Activated naive CD8-positive, alpha-beta T cell (primary cell): ENCODE measurements at regions not wholly inside any gene's neighbourhood (a gene's known extent, or its start where the extent isn't known, plus 50 kb on each side); places are given as distances from the start of the nearest gene placed in this dataset.
"Not testable (repeated sequence)": the region's sequence is repeated elsewhere in the genome, so short reads cannot be mapped to it uniquely, and the experiment has no call there.

Experiments
- H3K27ac Mint-ChIP-seq: one replicate; pipeline ENCODE4 v1.8.0; 2021; ENCODE audit warnings: mixed read lengths
- H3K27me3 Mint-ChIP-seq: one replicate; pipeline ENCODE4 v1.8.0; 2021; ENCODE audit warnings: mixed read lengths
- H3K36me3 Mint-ChIP-seq: one replicate; pipeline ENCODE4 v1.8.0; 2021; ENCODE audit warnings: mixed read lengths
- H3K4me1 Mint-ChIP-seq: one replicate; pipeline ENCODE4 v1.8.0; 2021; ENCODE audit warnings: low read depth, mixed read lengths
- H3K4me3 Mint-ChIP-seq: one replicate; pipeline ENCODE4 v1.8.0; 2021; ENCODE audit warnings: mild to moderate bottlenecking, mixed read lengths
- H3K9me3 Mint-ChIP-seq: one replicate; pipeline ENCODE4 v1.8.0; 2021; ENCODE audit warnings: low read depth, mixed read lengths

DNA sequence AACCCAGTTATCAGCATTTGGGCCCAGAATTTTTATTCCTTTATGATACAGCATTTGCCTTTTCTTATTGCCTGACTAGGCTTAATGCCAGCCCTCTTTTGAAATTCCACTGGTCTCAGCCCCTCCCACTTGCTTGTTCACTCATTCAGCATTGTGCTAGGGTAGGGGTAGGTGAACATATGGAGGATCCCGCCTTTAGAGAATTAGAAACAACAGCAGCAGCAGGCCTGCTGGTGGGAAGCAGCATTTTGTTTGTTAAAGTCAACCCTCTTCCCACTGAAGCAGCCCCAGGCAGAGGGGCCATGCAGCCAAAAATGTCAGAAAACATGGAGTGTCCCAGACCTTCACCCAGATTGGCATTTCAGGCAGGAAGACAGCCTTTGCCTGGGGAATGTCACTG lies 1355.2 kb downstream of the CDH8 start:
- no peaks in the 10 kb centered on the region for H3K4me1 Mint-ChIP-seq
- no peak overlapping the region for H3K4me3 Mint-ChIP-seq
- H3K27me3 Mint-ChIP-seq, result no peaks in the 10 kb centered on the region
- peaks cover 15% of the 10 kb centered on the region for H3K9me3 Mint-ChIP-seq
- no peaks in the 10 kb centered on the region for H3K36me3 Mint-ChIP-seq
- H3K27ac Mint-ChIP-seq, result no peak overlapping the region

DNA sequence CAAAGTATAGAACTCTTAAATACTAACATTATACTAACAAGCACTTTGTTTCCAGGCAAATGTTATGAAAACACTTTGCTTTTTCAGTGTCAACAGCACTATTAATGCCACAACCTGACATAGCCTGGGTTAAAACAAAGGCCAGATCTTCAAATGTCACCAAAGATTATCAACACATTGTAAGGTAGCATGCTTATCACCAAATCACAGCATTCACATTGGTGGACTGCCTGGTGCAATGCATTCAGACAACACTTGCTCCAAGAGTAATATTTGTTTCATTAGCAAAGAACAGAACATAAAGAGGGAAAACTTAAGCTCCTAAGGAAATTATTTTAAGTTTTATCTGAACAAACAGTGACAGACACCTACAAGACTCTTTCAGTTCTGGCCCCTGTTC lies 1361.2 kb downstream of the CDH8 start:
- Mint-ChIP-seq H3K27ac (no peak overlapping the region), H3K4me3 (no peak overlapping the region), H3K9me3 (peaks cover 9% of the 10 kb centered on the region), H3K36me3 (no peaks in the 10 kb centered on the region), H3K4me1 (no peaks in the 10 kb centered on the region), H3K27me3 (no peaks in the 10 kb centered on the region)

DNA sequence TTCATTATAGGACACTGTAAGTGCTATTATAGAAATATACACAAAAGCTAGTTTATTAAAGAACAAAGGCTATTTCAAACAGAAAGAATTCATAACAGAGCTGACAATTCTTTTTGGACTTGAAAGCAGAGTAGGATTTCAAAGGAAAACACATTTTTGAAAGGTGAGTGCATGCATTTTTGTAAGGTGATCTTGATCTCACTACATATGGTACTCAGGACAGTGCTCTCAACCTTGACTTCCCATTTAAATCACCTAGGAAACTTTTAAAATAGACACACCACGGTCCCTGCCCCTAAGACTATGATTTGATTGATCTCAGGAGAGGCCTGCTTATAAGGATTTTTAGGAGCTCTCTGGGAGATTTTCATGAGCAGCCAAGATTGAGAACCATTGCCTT lies 1362.0 kb downstream of the CDH8 start:
- Mint-ChIP-seq H3K36me3 (no peaks in the 10 kb centered on the region), H3K27ac (no peak overlapping the region), H3K9me3 (peaks cover 9% of the 10 kb centered on the region), H3K27me3 (no peaks in the 10 kb centered on the region), H3K4me3 (no peak overlapping the region), H3K4me1 (no peaks in the 10 kb centered on the region)

DNA sequence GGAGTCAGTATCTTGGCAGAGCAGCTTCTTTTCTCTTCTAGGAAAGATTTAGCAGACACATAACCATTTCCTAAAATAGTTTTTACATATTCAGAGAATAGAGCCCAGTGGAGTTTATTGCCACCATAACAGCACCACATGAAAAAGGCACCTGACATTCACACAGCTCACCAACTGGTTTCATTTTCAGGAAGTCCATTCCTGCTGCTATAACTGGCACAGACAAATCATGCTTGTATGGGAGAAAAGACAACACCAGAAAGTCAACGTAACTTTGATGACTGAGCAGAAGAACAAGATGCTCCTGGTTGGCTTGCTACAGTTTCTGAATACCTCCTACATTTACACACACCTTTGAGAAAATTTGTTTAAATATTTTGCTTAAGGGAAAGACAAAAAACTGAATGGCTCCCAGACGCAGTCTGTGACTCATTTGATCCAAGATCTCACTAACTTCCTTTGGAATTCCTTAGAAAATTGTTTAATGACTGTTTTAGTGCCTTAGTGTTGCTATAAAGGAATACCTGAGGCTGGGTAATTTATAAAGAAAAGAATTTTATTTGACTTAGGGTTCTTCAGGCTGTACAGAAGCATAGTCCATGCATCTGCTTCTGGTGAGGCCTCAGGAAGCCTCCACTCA lies 1380.6 kb downstream of the CDH8 start:
- Mint-ChIP-seq H3K4me3 (no peak overlapping the region), H3K27me3 (no peaks in the 10 kb centered on the region), H3K27ac (no peak overlapping the region), H3K9me3 (peaks cover 15% of the 10 kb centered on the region), H3K36me3 (no peaks in the 10 kb centered on the region), H3K4me1 (no peaks in the 10 kb centered on the region)

DNA sequence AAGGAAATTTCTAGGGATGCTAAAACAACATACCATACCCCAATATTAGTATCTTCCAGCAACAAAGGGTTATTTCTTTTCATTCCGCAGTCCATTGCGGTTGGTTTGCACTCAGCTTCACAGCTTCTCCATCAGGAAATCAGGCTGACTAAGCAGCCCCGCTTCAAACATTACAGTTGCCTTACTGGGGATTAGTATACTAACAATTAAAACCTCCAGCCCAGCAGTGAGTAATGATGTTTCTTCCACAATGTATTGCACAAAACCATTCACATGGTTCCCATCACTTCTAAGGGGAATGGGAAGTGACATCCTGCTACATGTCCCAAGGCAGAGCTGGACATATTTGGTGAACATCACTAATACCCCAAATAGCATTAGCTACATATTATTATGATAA lies 1384.9 kb downstream of the CDH8 start:
- Mint-ChIP-seq H3K36me3 (no peaks in the 10 kb centered on the region), H3K4me1 (no peaks in the 10 kb centered on the region)

DNA sequence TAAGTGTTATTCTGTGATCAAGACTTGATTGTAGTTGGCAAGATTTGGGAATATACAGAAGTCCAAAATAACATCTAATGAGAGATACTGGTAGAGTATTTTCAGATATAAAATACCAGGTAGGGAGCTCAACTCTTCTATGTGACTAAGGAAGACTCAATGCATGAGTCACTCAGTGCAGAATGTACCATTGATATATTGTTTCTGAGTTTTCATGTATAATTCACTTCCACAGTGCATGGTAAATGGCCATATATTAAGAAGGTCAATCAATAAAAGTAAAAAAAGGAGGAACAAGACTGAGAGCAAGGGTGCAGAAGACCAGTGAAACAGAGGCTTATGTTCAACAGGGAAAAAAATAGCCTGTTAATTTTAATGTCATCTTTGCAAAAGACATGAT lies 1387.9 kb downstream of the CDH8 start:
- Mint-ChIP-seq H3K9me3 (peaks cover 29% of the 10 kb centered on the region), H3K27ac (no peak overlapping the region), H3K27me3 (no peaks in the 10 kb centered on the region), H3K36me3 (no peaks in the 10 kb centered on the region), H3K4me1 (no peaks in the 10 kb centered on the region), H3K4me3 (no peak overlapping the region)

More for the DNA sequence above, 1384.9 kb downstream of the CDH8 start:
- Mint-ChIP-seq H3K9me3 (peaks cover 18% of the 10 kb centered on the region), H3K27me3 (no peaks in the 10 kb centered on the region), H3K4me3 (no peak overlapping the region), H3K27ac (no peak overlapping the region)

DNA sequence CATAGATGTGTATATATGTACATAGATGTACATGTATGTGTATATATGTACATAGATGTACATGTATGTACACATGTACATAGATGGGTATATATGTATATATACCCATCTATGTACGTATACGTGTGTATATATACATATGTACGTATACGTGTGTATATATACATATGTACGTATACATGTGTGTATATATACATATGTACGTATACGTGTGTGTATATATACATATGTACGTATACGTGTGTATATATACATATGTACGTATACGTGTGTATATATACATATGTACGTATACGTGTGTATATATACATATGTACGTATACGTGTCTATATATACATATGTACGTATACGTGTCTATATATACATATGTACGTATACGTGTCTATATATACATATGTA lies 1388.8 kb downstream of the CDH8 start:
- not testable (repeated sequence) for H3K27ac Mint-ChIP-seq, H3K27me3 Mint-ChIP-seq, H3K4me3 Mint-ChIP-seq, H3K4me1 Mint-ChIP-seq, H3K36me3 Mint-ChIP-seq
- peaks cover 32% of the 10 kb centered on the region for H3K9me3 Mint-ChIP-seq

DNA sequence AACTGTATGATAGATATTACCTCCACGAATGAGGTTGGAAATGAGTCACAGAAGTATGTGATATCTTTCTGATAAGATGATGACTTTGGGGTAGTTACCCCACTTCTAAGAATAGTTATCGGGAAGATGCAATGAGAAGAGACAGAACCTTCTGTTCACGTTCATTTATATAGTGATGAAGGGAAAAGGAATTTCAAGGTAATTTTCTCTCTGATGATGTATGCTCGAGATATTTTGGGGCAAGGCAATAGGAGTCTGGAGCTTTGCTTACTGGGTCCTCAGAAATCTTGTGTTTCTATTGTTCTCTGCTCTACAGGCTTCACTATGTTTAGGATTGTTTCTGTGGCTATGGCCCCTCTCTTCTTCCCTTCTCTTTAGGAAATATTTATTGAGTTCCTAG lies 1389.6 kb downstream of the CDH8 start:
- Mint-ChIP-seq H3K27me3 (no peaks in the 10 kb centered on the region), H3K9me3 (peaks cover 32% of the 10 kb centered on the region), H3K4me3 (no peak overlapping the region), H3K4me1 (no peaks in the 10 kb centered on the region), H3K36me3 (no peaks in the 10 kb centered on the region), H3K27ac (no peak overlapping the region)

DNA sequence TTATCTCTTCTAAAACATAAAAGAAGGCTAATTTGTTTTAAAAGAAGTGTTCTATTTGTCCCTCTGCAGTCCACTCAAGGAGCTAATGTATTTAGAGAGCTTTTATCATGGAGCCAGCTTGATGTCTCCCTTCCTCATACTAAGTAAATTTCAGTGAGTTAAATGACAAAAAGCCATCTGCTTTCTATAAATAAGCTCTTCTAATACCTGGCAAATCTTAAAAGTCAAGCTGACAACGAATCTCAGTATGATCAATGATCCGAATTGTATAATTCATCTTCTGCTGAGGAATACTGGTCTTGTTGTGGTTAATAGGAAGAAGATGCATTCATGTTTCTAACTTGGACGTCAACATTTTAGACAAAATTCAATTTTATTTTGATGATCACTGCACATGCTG lies 1390.7 kb downstream of the CDH8 start:
- Mint-ChIP-seq H3K36me3 (no peaks in the 10 kb centered on the region), H3K9me3 (peaks cover 27% of the 10 kb centered on the region), H3K27me3 (no peaks in the 10 kb centered on the region), H3K4me1 (no peaks in the 10 kb centered on the region), H3K27ac (no peak overlapping the region), H3K4me3 (no peak overlapping the region)

DNA sequence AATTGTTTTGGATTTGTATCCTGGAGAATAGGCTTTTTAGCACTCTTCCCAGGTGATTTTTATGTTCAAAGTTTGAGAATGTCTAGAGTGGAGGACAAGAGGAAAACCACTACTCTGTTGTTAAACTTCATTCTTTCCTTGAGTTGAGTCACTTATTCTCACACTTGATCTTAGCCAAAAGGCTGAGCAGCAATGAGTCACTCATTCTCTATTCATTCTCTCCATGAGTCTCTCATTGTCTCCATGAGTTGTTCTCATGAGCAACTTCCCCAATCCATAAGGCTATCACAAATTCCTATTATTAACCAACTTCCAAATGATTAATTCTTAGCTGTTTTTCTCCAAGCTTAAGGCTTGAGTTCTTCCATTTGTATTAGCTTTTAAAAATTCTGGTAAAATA lies 1393.3 kb downstream of the CDH8 start:
- peaks cover 33% of the 10 kb centered on the region for H3K9me3 Mint-ChIP-seq
- no peaks in the 10 kb centered on the region for H3K4me1 Mint-ChIP-seq
- H3K27me3 Mint-ChIP-seq, result no peaks in the 10 kb centered on the region
- H3K4me3 Mint-ChIP-seq, result no peak overlapping the region
- no peak overlapping the region for H3K27ac Mint-ChIP-seq
- no peaks in the 10 kb centered on the region for H3K36me3 Mint-ChIP-seq

DNA sequence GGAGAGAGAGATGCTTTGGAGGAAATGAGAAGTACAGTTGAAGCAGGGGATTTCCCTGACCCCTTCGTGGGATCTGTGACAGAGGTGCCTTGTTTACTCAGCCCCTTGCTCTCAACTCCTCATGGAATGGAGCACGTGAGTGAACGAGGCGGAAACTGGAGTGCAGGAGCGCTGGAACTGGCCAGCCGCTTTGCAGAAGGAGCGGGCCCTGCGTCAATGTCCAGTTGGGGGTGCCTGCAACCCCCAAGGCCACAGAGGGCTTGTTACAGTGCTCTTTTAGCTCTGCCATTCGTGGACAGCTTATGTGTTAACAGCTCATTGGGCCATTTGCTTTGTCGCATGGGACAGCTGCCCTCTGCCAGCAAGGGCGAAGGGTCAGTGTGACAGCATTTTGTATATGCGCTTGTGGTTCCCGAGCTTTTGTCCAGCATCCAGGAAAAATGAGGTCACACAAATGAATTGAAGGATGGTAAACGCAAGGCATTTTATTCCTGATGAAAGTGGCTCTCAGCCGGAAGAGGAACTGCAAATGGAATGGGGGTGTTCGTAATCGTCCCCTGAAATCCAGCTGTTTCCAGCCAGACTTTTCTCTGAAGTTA lies 1395.1 kb downstream of the CDH8 start:
- H3K27me3 Mint-ChIP-seq, result no peaks in the 10 kb centered on the region
- H3K36me3 Mint-ChIP-seq, result no peaks in the 10 kb centered on the region
- H3K4me3 Mint-ChIP-seq, result no peak overlapping the region
- peaks cover 28% of the 10 kb centered on the region for H3K9me3 Mint-ChIP-seq
- H3K4me1 Mint-ChIP-seq, result no peaks in the 10 kb centered on the region
- H3K27ac Mint-ChIP-seq, result no peak overlapping the region

DNA sequence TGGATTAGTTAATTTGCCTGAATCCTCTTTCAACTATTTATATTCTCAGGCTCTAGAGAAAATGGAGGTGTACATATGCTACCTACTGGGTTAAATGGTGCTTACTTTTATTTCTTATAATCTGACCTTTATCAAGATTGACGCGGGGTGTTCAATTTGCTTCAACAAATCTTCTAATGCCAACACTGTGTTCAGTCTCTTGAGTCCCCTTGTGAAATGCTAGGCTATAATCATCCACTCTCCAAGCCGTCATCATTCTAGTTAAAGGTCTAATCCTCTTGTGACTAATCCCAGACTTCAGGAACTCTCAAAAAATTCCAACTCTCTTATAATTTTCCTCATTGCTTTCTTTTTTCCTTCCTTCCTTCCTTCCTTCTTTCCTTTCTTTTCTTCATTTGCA lies 1396.2 kb downstream of the CDH8 start:
- Mint-ChIP-seq H3K27ac (no peak overlapping the region), H3K4me1 (no peaks in the 10 kb centered on the region), H3K36me3 (no peaks in the 10 kb centered on the region), H3K9me3 (peaks cover 22% of the 10 kb centered on the region), H3K27me3 (no peaks in the 10 kb centered on the region), H3K4me3 (no peak overlapping the region)

DNA sequence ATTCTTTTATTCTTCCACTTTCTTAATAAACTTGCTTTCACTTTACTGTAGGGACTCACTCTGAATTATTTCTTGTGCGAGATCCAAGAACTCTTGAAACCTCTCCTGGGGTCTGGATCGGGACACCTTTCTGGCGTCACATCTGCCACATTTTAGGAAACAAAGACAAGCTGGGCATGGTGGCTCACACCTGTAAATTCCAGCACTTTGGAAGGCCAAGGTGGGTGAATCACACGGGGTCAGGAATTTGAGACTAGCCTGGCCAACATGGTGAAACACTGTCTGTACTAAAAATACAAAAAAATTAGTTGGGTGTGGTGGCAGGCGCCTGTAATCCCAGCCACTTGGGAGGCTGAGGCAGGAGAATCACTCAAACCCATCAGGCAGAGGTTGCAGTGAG lies 1399.6 kb downstream of the CDH8 start:
- peaks cover 23% of the 10 kb centered on the region for H3K9me3 Mint-ChIP-seq
- not testable (repeated sequence) for H3K27me3 Mint-ChIP-seq, H3K4me3 Mint-ChIP-seq, H3K36me3 Mint-ChIP-seq, H3K4me1 Mint-ChIP-seq, H3K27ac Mint-ChIP-seq

DNA sequence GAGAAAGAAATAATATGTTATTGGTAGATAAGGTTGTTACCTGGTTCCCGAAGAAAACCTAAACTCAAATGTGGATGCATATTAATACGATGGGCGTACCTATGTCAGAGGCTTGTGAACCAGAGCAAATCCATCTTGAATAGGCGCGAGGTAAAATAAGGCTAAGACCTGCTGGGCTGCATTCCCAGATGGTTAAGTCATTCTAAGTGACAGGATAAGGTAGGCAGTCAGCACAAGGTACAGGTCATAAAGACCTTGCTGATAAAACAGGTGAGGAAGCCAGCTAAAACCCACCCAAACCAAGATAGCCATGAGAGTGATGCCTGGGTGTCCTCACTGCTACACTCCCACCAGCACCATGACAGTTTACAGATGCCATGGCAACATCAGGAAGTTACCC lies 1400.1 kb downstream of the CDH8 start:
- Mint-ChIP-seq H3K27me3 (no peaks in the 10 kb centered on the region), H3K4me1 (no peaks in the 10 kb centered on the region), H3K36me3 (no peaks in the 10 kb centered on the region), H3K27ac (no peak overlapping the region), H3K4me3 (no peak overlapping the region), H3K9me3 (peaks cover 23% of the 10 kb centered on the region)

DNA sequence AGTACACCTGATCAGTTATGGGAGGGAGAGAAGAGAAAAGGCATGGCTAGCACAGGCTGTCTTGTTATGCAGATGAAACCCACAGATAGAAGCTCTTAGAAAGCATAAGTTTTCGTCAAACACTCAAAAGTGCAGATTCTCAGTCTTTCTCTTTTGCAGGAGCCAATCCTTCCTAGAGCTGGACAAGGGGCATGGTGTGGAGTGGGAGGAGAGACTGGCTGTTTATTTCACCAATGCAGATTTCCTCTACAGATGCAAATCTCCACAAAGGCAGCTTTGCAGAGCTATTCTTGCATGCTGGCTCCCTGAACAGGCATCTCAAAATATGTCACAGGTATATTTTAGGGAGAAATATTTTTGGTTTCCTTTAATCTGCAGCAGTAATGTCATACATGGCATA lies 1400.7 kb downstream of the CDH8 start:
- H3K27me3 Mint-ChIP-seq, result no peaks in the 10 kb centered on the region
- H3K9me3 Mint-ChIP-seq, result peaks cover 25% of the 10 kb centered on the region
- H3K36me3 Mint-ChIP-seq, result no peaks in the 10 kb centered on the region
- no peaks in the 10 kb centered on the region for H3K4me1 Mint-ChIP-seq
- H3K4me3 Mint-ChIP-seq, result no peak overlapping the region
- no peak overlapping the region for H3K27ac Mint-ChIP-seq

DNA sequence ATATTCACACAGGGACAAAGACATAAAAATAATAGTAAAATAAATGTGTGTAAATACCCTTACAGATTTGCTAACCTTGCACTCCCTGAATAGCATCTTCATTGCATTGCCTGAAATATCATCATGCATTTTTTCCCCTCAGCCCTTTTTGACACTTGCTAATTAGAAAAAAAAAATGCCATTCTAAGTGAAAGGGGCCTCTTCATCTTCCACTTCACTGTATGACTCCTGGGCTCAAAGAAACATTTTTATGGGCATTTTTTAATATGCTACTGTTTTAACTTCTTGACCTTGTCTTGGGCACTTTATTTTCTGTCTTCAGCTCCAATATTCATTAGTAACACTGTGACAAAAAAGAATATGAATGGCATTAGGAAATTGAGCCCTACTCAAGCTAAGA lies 1424.4 kb downstream of the CDH8 start:
- no peaks in the 10 kb centered on the region for H3K27me3 Mint-ChIP-seq
- no peak overlapping the region for H3K4me3 Mint-ChIP-seq
- no peaks in the 10 kb centered on the region for H3K4me1 Mint-ChIP-seq
- H3K9me3 Mint-ChIP-seq, result peaks cover 28% of the 10 kb centered on the region
- H3K36me3 Mint-ChIP-seq, result no peaks in the 10 kb centered on the region
- no peak overlapping the region for H3K27ac Mint-ChIP-seq
